ENCODE measurements at regions not wholly inside any gene's neighbourhood (a gene's known extent, or its start where the extent isn't known, plus 50 kb on each side); places are given as distances from the start of the nearest gene placed in this dataset.

DNA sequence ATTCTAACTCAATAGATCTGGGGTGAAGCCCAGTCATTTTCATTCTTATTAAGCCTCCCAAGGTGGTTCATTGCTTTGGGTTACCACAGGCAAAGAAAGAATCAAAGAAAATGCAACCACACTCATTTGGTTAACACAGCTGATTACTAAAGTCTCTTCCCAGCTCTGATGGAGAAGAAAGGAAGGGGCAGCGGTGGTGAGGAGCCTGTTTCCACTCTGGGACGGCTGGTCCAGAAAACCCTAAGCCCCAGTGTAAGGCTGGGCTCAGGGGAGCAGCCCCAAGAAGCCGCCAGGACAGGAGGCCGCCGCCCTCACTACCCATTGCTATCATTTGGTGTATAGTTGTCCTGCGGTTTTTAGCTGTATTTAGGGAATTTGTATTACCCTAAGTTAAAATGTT is 226.9 kb downstream of the CD83 start:
- no peaks in the 10 kb centered on the region for H3K27me3 ChIP-seq
- no peaks in the 10 kb centered on the region for H3K36me3 ChIP-seq
- DNase-seq: no peak
- no peak for ATAC-seq
- H3K4me1 ChIP-seq: peaks cover 0 to 12% (median 0%) of the 10 kb centered on the region in 9 donors
- no peak overlapping the region for H3K4me3 ChIP-seq
- intact Hi-C loops (cut with DNase I): no loop called here
- H3K27ac ChIP-seq: no peak overlapping the region
- TF ChIP-seq, protein P1, sequence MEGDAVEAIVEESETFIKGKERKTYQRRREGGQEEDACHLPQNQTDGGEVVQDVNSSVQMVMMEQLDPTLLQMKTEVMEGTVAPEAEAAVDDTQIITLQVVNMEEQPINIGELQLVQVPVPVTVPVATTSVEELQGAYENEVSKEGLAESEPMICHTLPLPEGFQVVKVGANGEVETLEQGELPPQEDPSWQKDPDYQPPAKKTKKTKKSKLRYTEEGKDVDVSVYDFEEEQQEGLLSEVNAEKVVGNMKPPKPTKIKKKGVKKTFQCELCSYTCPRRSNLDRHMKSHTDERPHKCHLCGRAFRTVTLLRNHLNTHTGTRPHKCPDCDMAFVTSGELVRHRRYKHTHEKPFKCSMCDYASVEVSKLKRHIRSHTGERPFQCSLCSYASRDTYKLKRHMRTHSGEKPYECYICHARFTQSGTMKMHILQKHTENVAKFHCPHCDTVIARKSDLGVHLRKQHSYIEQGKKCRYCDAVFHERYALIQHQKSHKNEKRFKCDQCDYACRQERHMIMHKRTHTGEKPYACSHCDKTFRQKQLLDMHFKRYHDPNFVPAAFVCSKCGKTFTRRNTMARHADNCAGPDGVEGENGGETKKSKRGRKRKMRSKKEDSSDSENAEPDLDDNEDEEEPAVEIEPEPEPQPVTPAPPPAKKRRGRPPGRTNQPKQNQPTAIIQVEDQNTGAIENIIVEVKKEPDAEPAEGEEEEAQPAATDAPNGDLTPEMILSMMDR (IDR thresholded peaks at IDR 0.05): no peak
- WGBS, 2 donors: 87 to 97% methylated on average over 6 of the region's 6 CpGs
- H3K9me3 ChIP-seq: peaks cover 0 to 5% (median 0%) of the 10 kb centered on the region in 11 donors

DNA sequence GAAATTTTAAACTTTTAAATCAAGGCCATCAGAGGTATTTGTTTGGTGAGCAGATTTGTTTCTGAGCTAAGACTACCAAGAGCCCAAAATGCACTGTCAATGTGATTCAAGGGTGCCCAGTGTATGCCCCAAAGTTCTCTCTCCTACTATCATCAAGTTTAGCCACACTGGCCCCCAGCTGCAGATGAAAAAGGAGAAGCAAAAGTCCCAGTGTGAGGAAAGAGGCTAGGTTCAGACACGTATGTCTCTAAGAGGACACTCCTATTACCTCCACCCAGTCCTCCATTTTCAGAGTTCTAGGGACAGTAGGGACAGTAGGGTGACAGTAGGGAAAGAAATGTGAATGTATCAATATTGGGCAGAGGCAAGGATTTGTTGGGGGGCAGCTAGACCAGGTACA is 230.8 kb downstream of the CD83 start:
- no peak for ATAC-seq
- WGBS, 2 donors: 91 to 93% methylated on average over 1 of the region's 1 CpG
- TF ChIP-seq, protein P1 (IDR thresholded peaks at IDR 0.05): no peak
- Histone ChIP-seq H3K36me3 (no peaks in the 10 kb centered on the region), H3K4me3 (no peak overlapping the region), H3K27me3 (no peaks in the 10 kb centered on the region), H3K27ac (no peak overlapping the region), H3K9me3 (peaks cover 0 to 15% (median 0%) of the 10 kb centered on the region in 11 donors), H3K4me1 (peaks cover 0 to 2% (median 0%) of the 10 kb centered on the region in 9 donors)
- intact Hi-C loops (cut with DNase I): no loop called here
- DNase-seq: no peak

DNA sequence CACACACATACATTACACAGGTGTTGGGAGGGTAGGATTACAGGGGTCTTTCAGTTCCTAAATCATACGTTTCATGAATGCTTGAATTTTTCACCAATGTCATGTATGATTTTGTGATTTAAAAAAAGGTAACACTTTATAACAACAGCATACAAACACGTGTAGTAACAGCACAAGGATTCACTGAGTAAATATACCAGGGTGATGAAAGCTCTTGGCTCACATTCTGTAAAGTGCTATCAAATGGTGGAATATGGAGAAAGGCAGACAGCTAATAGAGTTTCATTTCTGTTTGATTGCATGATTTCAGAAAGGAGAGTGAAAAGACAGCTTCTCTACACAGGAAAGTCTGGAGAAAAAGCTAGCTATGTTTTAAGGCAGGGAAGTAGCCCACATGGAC is 231.9 kb downstream of the CD83 start:
- TF ChIP-seq, protein P1 (IDR thresholded peaks at IDR 0.05): no peak
- Histone ChIP-seq H3K27me3 (no peaks in the 10 kb centered on the region), H3K27ac (no peak overlapping the region), H3K36me3 (no peaks in the 10 kb centered on the region), H3K4me1 (peaks cover 0 to 4% (median 0%) of the 10 kb centered on the region in 9 donors), H3K9me3 (peaks cover 0 to 15% (median 0%) of the 10 kb centered on the region in 11 donors), H3K4me3 (no peak overlapping the region)
- DNase-seq (no peak), ATAC-seq (no peak)
- intact Hi-C loops (cut with DNase I): no loop called here
- WGBS, 2 donors: 63 to 67% methylated on average over 2 of the region's 2 CpGs

DNA sequence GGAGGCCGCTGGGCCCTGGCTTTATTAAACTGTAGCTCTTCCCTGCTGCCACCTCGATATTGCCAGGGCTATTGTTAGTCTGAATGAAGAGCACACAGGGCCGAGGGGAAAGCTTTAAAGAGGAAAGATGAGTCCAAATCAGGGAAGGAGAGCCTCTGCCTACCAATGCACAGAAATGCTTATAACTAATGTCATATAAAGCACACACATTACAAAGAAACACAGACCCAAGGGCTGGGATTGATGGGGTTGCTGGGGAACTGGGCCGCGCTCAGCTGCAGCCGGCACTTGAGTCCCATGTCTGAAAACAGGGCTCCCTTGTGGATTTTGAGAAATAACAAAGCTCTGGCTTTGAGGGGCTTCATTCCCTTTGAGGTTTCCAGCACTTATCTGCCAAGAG is 232.6 kb downstream of the CD83 start:
- ATAC-seq (no peak), DNase-seq (no peak)
- Histone ChIP-seq H3K27ac (no peak overlapping the region), H3K27me3 (no peaks in the 10 kb centered on the region), H3K4me1 (peaks cover 0 to 11% (median 5%) of the 10 kb centered on the region in 9 donors), H3K4me3 (no peak overlapping the region), H3K9me3 (peaks cover 0 to 15% (median 0%) of the 10 kb centered on the region in 11 donors), H3K36me3 (no peaks in the 10 kb centered on the region)
- intact Hi-C loops (cut with DNase I): no loop called here
- 84 to 90% methylated on average over 6 of the region's 6 CpGs for WGBS, 2 donors
- TF ChIP-seq, protein P1 (IDR thresholded peaks at IDR 0.05): no peak
